Skeletal muscle satellite cell (primary cell): ENCODE measurements at regions not wholly inside any gene's neighbourhood (a gene's known extent, or its start where the extent isn't known, plus 50 kb on each side); places are given as distances from the start of the nearest gene placed in this dataset.

ENCODE experiments used
- H3K27me3 ChIP-seq: 2 replicates; pipeline ENCODE4 v1.7.0; 2013; ENCODE audit warnings: low read length; ENCODE audit not compliant: control insufficient read depth, insufficient read depth
- H3K36me3 ChIP-seq: 2 replicates; pipeline ENCODE4 v1.7.0; 2013; ENCODE audit warnings: mild to moderate bottlenecking, control low read depth, low read length; ENCODE audit not compliant: insufficient read depth
- H3K4me1 ChIP-seq: 2 replicates; pipeline ENCODE4 v1.7.0; 2013; ENCODE audit warnings: low read length; ENCODE audit not compliant: control insufficient read depth, insufficient read depth
- H3K4me2 ChIP-seq: 2 replicates; pipeline ENCODE4 v1.7.0; 2013; ENCODE audit warnings: mild to moderate bottlenecking, low read length
- H3K4me3 ChIP-seq: 2 replicates; pipeline ENCODE4 v1.7.0; 2013; ENCODE audit warnings: low read length
- H3K9ac ChIP-seq: 2 replicates; pipeline ENCODE4 v1.7.0; 2013; ENCODE audit warnings: mild to moderate bottlenecking, low read depth, low read length, moderate library complexity
- H3K9me3 ChIP-seq: replicated peaks from 2 replicates; pipeline ENCODE4 v1.7.0; 2013; ENCODE audit warnings: mild to moderate bottlenecking, control low read depth, low read length

DNA sequence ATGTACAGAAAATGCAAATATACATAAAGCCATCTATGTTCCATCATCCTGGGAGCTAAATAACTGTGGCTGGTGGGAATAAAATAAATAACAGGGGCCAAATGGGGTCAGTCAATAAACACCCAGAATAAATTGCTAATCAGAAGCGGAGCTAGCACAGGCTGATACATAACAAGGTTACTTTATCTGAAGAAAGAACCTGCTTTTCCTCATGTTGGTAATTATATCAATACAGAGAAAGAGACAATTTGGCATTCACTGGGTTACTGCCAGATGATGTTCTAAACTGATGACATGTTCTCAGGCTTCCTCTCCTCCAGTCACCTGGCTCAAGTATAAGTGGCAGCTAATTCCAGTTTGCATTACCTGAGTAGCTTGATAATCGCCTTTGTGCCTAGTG, 144.9 kb upstream of the CD180 start:
- no peaks in the 10 kb centered on the region for H3K36me3 ChIP-seq
- H3K9ac ChIP-seq, result no peak overlapping the region
- H3K9me3 ChIP-seq, result no peaks in the 10 kb centered on the region
- H3K27me3 ChIP-seq, result no peaks in the 10 kb centered on the region
- no peak overlapping the region for H3K4me2 ChIP-seq
- H3K4me1 ChIP-seq, result no peaks in the 10 kb centered on the region
- no peak overlapping the region for H3K4me3 ChIP-seq

GRCh38 chr5:67339219-67339767, 142.7 kb upstream of the CD180 start:
- Histone ChIP-seq H3K36me3 (no peaks in the 10 kb centered on the region), H3K9ac (no peak overlapping the region), H3K4me1 (no peaks in the 10 kb centered on the region), H3K27me3 (no peaks in the 10 kb centered on the region), H3K4me3 (no peak overlapping the region), H3K4me2 (no peak overlapping the region), H3K9me3 (no peaks in the 10 kb centered on the region)

DNA sequence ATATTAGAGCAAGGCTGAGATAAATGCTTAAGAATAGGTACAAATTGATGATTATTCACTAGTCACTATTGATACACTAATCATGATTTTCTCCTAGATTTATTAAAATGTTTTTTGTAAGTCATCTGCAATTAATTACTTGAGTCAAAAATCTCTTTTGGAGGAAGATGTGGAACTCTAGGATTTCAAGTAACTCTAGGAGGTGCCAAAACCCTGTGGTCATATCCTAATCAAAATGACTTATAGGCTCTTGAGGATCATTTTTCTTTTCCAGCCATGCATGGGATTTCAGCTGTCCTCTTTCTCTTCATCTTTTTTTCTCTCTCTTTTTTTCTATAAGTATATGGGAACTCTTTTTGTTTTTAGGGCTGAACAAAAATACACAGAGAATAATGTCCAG, 141.8 kb upstream of the CD180 start:
- H3K27me3 ChIP-seq, result no peaks in the 10 kb centered on the region
- H3K4me2 ChIP-seq, result no peak overlapping the region
- H3K9ac ChIP-seq, result no peak overlapping the region
- H3K9me3 ChIP-seq, result no peaks in the 10 kb centered on the region
- no peak overlapping the region for H3K4me3 ChIP-seq
- no peaks in the 10 kb centered on the region for H3K36me3 ChIP-seq
- H3K4me1 ChIP-seq, result no peaks in the 10 kb centered on the region

GRCh38 chr5:67337751-67338150, 141.2 kb upstream of the CD180 start:
- Histone ChIP-seq H3K36me3 (no peaks in the 10 kb centered on the region), H3K9me3 (no peaks in the 10 kb centered on the region), H3K4me2 (no peak overlapping the region), H3K4me1 (no peaks in the 10 kb centered on the region), H3K9ac (no peak overlapping the region), H3K27me3 (no peaks in the 10 kb centered on the region), H3K4me3 (no peak overlapping the region)

DNA sequence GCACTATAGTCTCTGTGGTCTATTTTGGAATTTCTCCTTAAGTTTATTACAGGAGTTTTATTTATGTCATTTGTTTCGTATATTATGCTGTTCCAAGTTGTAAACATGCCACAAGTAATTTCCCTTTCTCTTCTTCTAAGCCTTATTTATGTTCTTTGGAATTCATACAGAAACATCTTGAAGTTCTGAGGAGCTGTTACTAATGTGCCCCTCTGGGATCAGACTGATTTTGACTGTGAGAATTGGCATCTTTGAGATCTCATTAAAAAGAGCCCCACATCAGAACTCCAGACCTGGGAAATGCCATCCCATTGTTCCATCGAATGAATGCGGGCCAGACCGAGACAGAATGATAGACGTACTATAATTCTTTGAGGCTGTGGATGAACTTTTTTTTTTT, 138.8 kb upstream of the CD180 start:
- no peak overlapping the region for H3K9ac ChIP-seq
- no peak overlapping the region for H3K4me3 ChIP-seq
- H3K4me1 ChIP-seq, result peaks cover 3% of the 10 kb centered on the region
- H3K27me3 ChIP-seq, result no peaks in the 10 kb centered on the region
- no peaks in the 10 kb centered on the region for H3K36me3 ChIP-seq
- H3K9me3 ChIP-seq, result no peaks in the 10 kb centered on the region
- H3K4me2 ChIP-seq, result no peak overlapping the region

DNA sequence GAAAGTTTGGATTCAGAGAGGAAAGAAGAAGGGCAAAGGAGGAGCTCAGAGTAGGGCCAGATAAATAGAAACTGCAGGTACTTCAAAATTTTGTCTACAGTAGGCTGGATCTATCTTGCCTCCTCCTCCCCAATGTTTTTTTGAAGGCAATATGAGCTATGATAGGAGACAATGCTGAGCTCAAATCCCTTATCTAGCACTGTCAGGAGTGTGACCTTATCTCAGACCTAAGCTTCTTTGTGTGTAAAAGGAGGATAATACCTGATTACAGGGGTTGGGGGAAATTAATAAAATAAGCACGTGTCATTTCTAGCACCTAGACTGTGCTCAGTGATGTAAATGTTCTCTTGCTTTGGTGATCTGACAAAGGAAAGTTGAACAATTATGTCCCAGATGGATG, 137.8 kb upstream of the CD180 start:
- H3K36me3 ChIP-seq, result no peaks in the 10 kb centered on the region
- H3K9ac ChIP-seq, result no peak overlapping the region
- H3K4me2 ChIP-seq, result no peak overlapping the region
- no peaks in the 10 kb centered on the region for H3K27me3 ChIP-seq
- no peaks in the 10 kb centered on the region for H3K9me3 ChIP-seq
- H3K4me3 ChIP-seq, result no peak overlapping the region
- H3K4me1 ChIP-seq, result peaks cover 3% of the 10 kb centered on the region

DNA sequence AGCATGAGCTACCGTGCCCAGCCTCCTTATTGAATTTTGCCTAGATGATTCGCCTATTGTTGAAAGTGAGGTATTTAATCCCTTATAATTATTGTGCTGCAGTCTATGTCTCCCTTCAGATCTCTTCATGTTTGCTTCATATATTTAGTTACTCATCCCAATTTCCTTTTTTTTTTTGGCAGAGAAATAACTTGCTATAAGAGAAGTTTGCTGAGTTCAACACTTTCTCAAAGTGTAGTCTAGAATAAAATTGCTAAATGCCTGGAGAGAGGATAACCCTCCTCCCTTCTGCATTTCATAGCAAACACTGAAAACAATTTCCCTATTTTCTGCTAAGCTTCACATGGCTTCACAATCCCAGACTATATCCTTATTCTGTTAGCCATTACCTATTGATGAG, 136.6 kb upstream of the CD180 start:
- Histone ChIP-seq H3K9ac (no peak overlapping the region), H3K27me3 (no peaks in the 10 kb centered on the region), H3K9me3 (no peaks in the 10 kb centered on the region), H3K4me2 (no peak overlapping the region), H3K4me1 (peaks cover 3% of the 10 kb centered on the region), H3K36me3 (no peaks in the 10 kb centered on the region), H3K4me3 (no peak overlapping the region)

GRCh38 chr5:67331296-67331925, 134.8 kb upstream of the CD180 start:
- Histone ChIP-seq H3K4me2 (no peak overlapping the region), H3K27me3 (no peaks in the 10 kb centered on the region), H3K4me1 (peaks cover 3% of the 10 kb centered on the region), H3K36me3 (no peaks in the 10 kb centered on the region), H3K4me3 (no peak overlapping the region), H3K9ac (no peak overlapping the region), H3K9me3 (no peaks in the 10 kb centered on the region)

- Histone ChIP-seq H3K27me3 (no peaks in the 10 kb centered on the region), H3K4me3 (no peak overlapping the region), H3K36me3 (no peaks in the 10 kb centered on the region), H3K9ac (no peak overlapping the region), H3K4me1 (peaks cover 9% of the 10 kb centered on the region), H3K9me3 (no peaks in the 10 kb centered on the region), H3K4me2 (no peak overlapping the region)
Measured at GRCh38 chr5:67319935-67320725, 123.5 kb upstream of the CD180 start.

DNA sequence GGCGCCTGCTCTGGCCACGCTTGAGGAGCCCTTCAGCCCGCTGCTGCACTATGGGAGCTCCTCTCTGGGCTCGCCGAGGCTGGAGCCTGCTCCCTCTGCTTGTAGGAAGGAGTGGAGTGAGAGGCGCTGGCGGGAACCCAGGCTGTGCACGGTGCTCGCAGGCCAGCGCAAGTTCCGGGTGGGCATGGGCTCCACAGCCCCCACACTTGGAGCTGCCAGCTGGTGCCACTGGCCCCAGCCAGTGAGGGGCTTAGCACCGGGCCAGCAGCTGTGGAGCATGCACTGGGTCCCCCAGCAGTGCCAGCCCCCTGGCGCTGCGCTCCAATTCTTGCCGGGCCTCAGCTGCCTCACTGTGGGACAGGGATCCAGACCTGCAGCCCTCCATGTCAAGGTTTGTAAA, 122.1 kb upstream of the CD180 start:
- no peaks in the 10 kb centered on the region for H3K9me3 ChIP-seq
- H3K4me3 ChIP-seq, result no peak overlapping the region
- H3K4me2 ChIP-seq, result no peak overlapping the region
- H3K4me1 ChIP-seq, result peaks cover 14% of the 10 kb centered on the region
- H3K9ac ChIP-seq, result no peak overlapping the region
- H3K27me3 ChIP-seq, result no peaks in the 10 kb centered on the region
- H3K36me3 ChIP-seq, result no peaks in the 10 kb centered on the region

DNA sequence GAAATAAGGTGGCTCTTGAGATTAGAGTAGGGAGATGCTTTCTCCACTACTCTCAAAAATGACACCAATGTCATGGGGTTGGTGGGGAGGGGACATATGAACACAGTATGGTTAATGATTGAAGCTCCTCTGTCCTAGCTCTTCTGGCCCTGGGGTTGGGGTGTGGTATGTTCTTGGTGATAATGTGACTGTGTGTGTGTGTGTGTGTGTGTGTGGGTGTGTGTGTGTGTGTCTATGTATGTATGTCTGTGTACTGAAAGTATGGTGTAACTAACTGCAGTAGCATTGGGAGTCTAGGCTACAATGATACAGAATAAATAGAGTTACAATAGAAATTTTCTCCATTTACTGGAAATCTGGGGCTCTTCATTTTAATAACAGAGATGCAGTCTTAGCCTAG, 121.0 kb upstream of the CD180 start:
- peaks cover 14% of the 10 kb centered on the region for H3K4me1 ChIP-seq
- no peaks in the 10 kb centered on the region for H3K36me3 ChIP-seq
- H3K4me2 ChIP-seq, result no peak overlapping the region
- H3K4me3 ChIP-seq, result no peak overlapping the region
- H3K9me3 ChIP-seq, result no peaks in the 10 kb centered on the region
- H3K9ac ChIP-seq, result no peak overlapping the region
- H3K27me3 ChIP-seq, result no peaks in the 10 kb centered on the region

GRCh38 chr5:67316695-67317094, 120.1 kb upstream of the CD180 start:
- H3K36me3 ChIP-seq, result no peaks in the 10 kb centered on the region
- H3K9me3 ChIP-seq, result no peaks in the 10 kb centered on the region
- no peak overlapping the region for H3K4me3 ChIP-seq
- peaks cover 14% of the 10 kb centered on the region for H3K4me1 ChIP-seq
- H3K27me3 ChIP-seq, result no peaks in the 10 kb centered on the region
- H3K9ac ChIP-seq, result no peak overlapping the region
- no peak overlapping the region for H3K4me2 ChIP-seq
